T1000 (cell line): ENCODE measurements at regions not wholly inside any gene's neighbourhood (a gene's known extent, or its start where the extent isn't known, plus 50 kb on each side); places are given as distances from the start of the nearest gene placed in this dataset.

Source experiments
- DNase-seq: peaks from one replicate; lab custom pipeline; 2025; ENCODE audit warnings: mixed read lengths; lab: John Stamatoyannopoulos, UW

GRCh38 chr1:47703156-47703825 is 265.4 kb downstream of the FOXD2 start:
- DNase-seq, result no peak

- DNase-seq, result no peak
Observed at GRCh38 chr1:47703981-47704596, 266.2 kb downstream of the FOXD2 start.

- no peak for DNase-seq
Observed at GRCh38 chr1:47705517-47706130, 267.8 kb downstream of the FOXD2 start.

- no peak for DNase-seq
Observed at GRCh38 chr1:47707503-47707902, 269.7 kb downstream of the FOXD2 start.

GRCh38 chr1:47708019-47708535 is 270.2 kb downstream of the FOXD2 start:
- DNase-seq, result no peak

- no peak for DNase-seq
Observed at GRCh38 chr1:47708658-47709018, 270.8 kb downstream of the FOXD2 start.

GRCh38 chr1:47709019-47709871 is 271.4 kb downstream of the FOXD2 start:
- no peak for DNase-seq

GRCh38 chr1:47709872-47710231 is 272.0 kb downstream of the FOXD2 start:
- no peak for DNase-seq

GRCh38 chr1:47710329-47711071 is 272.7 kb downstream of the FOXD2 start:
- no peak for DNase-seq
